GM18873 (cell line): ENCODE measurements at regions not wholly inside any gene's neighbourhood (a gene's known extent, or its start where the extent isn't known, plus 50 kb on each side); places are given as distances from the start of the nearest gene placed in this dataset.

ENCODE experiments used
- ATAC-seq: cut with Tn5 transposase; IDR thresholded peaks from one replicate; pipeline ENCODE4 v1.9.1; 2021; ENCODE audit warnings: mild to moderate bottlenecking, moderate library complexity, moderate number of reproducible peaks; ENCODE audit not compliant: unreplicated experiment, low FRiP score

- no peak for ATAC-seq
Measured at GRCh38 chr4:14078326-14078725, 450.8 kb upstream of the BOD1L1 start.

DNA sequence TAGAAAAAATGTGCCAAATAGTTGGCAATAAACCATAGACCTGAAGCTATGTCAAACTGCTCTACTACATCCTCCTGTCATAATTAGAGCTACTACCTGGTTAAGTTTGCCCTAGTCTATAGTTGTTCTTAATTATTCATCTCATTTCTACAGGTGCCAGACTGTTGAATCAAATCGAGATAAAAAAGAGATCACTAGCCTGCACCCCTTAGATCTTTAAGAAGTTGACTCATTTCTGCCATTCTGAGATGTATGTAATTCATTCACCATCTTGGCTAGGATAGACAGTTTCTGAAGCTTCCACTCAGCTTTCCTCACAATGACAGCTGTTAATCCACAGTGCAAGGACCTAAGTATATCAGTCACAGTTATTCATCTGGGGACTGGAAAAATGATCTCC is 452.1 kb upstream of the BOD1L1 start:
- no peak for ATAC-seq

- no peak for ATAC-seq
Measured at GRCh38 chr4:14083150-14083549, 455.6 kb upstream of the BOD1L1 start.

GRCh38 chr4:14084598-14084997 is 457.1 kb upstream of the BOD1L1 start:
- no peak for ATAC-seq

DNA sequence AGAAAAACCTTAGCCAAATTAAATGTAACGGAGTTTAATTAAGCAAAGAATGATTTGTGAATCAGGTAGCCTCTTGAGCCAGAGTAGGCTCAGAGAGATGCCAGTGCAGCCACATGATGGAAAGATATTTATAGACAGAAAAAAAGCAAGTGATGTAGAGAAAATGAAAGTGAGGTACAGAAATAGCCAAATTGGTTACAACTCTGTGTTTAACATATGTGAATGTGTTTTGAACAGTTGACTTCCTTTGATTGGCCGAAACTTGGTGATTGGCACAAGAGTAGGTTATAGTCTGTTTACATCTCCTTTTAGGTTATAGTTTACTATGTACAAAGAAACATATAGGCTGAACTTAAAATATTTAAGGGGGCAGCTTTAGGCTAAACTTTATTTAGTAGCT is 459.9 kb upstream of the BOD1L1 start:
- ATAC-seq, result peak; percentile 87

DNA sequence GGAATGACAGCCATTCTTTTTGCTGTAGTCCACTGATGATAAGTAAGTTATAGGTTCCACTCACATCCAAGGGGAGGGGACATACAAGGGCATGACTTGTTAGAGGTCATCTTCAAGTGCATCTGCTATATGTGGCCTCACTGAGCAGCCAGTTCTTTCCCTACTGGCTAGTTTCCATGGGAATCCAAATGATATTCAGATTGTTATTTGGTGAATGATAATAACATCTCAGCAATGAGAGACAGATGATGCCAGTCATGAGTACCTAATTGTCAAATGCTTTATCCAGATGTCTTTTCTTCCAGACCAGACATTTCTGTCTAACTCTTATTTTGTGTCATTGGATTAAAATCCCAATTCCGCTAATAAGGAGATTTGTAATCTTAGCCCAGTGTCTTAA is 460.4 kb upstream of the BOD1L1 start:
- no peak for ATAC-seq

GRCh38 chr4:14091531-14091930 is 464.0 kb upstream of the BOD1L1 start:
- no peak for ATAC-seq

DNA sequence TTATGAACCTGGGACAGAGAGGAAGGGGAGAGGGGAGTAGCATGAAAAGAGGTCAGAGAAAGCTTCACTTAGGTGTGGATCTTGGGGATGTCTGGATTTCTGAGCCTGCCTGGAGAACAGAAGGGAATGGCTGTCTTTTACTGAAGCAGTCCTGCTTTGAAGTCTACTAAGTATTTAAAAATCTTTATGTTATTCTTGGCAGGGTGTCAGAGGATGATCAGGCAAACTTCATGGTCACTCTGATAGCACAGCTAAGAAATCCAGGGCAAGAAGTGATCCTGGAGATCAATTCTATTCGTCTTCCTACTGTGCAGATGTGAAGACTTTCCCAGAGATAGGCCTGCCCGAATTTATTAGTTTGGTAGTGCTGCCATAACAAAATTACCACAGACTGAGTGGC is 464.4 kb upstream of the BOD1L1 start:
- ATAC-seq, result no peak

DNA sequence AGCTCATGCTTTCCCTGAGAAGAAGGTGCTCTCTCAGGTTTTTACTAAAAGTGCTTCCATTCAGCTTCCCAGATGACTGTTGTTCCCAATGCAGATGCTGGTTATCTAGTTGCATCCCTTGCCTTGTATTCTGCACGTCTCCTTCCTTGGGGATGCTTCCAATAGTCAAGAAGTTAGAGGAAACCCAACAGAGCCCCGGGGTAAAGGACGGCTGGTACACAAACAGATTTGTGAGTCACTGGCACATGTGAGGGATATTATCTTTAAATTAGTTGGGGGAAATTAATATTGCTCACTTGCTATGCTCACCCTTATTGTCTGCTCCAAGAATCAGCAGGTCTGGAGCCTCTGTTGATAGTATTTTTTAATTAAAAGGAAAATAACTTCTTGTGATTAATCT is 465.2 kb upstream of the BOD1L1 start:
- no peak for ATAC-seq

DNA sequence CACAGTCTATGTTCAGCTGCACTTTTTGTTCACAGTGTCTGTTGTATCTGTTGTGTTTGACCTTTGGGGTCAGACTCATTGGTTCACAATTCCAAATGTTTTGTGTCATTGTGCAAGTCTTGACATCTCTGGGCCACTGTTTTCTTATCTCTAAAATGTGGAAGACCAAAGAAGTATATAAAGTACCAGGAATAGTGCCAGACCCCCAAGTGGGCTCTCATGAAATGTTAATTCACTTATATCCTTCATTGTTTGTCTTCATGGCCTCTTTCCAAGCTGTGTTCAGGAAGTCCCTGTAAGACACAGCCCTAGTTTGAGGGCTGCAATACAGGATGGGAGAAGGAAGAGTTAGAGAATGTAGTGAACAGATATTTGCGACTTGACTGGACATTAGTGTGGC is 468.3 kb upstream of the BOD1L1 start:
- ATAC-seq, result no peak

GRCh38 chr4:14096396-14096965 is 469.0 kb upstream of the BOD1L1 start:
- no peak for ATAC-seq

- no peak for ATAC-seq
Measured at GRCh38 chr4:14100349-14100748, 472.8 kb upstream of the BOD1L1 start.

- no peak for ATAC-seq
Measured at GRCh38 chr4:14110407-14110806, 482.9 kb upstream of the BOD1L1 start.

DNA sequence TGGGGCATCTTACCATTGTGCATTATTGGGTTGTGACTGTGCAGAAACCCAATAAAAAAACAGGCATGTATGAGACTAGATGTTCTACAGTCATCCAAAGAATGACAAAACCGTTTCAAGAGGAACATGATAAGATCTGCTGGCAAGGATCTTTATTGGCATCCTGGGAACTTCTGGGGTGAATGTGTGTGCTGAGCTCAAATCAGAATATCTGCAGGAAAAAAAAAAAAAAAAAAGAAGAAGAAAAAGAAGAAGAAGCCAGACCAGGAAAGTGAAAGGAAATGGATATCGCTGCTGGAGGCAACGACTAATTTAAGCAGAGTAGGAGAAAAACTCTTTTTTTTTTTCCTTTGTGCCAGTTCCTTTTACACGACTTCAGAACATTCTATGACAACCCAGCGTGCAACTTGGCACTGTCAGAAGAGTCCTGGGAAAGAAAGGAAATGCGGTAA is 484.2 kb upstream of the BOD1L1 start:
- ATAC-seq, result no peak

DNA sequence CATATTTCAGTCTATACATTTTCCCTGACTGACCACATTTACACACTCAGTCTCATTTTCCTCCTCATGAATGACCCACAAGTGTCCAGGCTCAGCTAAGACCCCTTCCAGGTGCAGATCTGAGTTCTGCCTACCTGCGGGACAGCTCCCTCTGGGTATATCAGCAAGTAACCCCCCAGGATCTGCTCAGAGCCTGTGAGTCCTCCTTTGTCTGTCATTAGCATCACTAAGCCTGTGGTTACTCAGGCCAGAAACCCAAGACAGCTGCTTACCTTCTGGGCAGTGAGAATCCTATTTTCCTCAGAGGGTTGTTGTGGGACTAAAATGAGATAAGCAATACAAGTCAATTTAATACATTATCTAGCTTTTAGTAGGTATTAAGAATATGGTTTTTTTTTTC is 487.6 kb upstream of the BOD1L1 start:
- no peak for ATAC-seq

- ATAC-seq, result peak; percentile 49
Measured at GRCh38 chr4:14117575-14118238, 490.2 kb upstream of the BOD1L1 start.

DNA sequence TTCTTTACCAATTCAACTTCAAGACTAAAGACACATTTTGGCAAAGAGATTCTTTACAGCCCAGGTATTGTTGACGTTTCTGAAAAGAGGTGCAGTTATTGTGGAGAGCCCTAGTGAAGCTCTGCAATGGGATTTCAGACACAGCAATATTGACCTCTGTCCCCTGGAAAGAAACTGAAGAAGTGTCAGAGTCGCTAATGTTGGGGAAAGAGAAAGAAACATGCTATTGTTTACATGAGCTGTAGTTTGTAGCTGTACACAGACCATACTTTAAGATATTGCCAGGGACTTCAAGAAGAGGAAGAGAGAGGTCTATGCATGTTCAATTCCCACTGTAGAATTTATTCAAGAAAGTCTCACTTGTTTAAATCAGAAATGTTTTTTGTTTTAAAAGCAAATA is 497.3 kb upstream of the BOD1L1 start:
- ATAC-seq, result no peak

- peak; percentile 87 for ATAC-seq
Measured at GRCh38 chr4:14125375-14126129, 498.0 kb upstream of the BOD1L1 start.

GRCh38 chr4:14130551-14130950 is 503.0 kb upstream of the BOD1L1 start:
- no peak for ATAC-seq

DNA sequence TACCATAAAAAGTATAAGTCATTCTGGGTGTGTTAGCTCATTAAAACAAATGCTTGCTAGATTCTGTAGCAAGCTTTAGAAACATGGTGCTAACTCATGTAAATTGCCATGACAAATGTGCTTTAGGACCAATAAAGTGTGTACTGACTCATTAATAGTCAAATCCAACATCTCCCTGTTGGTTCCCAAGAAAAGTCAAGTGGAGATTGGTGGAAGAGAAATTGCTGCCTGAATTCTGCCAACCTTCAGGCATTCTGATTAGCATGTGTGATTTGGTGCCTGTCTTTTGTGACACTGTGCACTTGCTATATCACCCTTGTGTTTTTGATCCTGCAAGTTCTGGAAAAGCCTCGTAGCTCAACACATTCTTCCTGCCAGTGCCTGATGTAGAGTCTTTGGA is 503.8 kb upstream of the BOD1L1 start:
- no peak for ATAC-seq

DNA sequence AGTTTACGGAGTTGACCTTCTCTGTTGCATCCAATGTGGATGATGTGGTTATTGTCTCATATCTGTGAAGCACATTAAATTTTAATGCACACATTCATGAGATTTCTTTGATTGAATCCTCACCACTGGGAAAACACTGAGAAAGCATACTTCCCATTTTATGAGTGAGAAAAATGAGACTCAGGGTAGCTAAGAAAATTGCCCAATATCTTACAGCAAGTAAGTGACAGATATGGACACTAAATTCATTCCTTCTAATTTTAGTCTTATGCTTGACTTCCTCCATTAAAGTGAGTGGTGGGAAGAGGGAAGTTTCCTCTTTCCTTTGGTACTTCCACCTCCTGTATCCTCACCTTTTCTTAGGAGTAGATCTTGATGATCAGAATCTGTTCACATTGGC is 504.8 kb upstream of the BOD1L1 start:
- ATAC-seq, result no peak

- no peak for ATAC-seq
Measured at GRCh38 chr4:14138106-14138505, 510.6 kb upstream of the BOD1L1 start.
